ENCODE measurements at regions not wholly inside any gene's neighbourhood (a gene's known extent, or its start where the extent isn't known, plus 50 kb on each side); places are given as distances from the start of the nearest gene placed in this dataset.

DNA sequence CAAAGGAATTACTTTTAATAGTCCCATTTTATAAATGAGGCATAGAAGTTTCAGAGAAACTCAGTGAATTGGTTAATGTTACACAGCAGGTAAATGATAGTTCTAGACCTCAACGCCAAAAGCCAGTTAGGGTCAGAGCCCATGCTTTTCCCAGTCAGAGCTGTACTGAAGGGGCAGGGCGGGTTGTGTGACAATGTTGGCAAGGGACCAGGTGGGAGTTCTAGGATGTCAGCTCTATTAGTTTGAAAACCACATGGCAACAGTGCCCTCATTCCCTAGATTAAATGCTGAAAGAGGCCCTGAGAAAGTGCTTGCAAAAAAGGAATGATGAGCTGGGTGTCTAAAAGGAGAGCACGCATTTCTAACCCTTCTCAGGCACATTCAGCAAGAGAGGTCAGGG is 65.4 kb upstream of the EPHB1 start:
- Histone ChIP-seq H2AFZ (ENCODE audit: low read length) (no peak overlapping the region), H3K9me3 (ENCODE audit: control insufficient read depth, low read depth, low read length) (no peaks in the 10 kb centered on the region), H2BK20ac (ENCODE audit: low read depth, low read length, poor library complexity, severe bottlenecking) (no peak overlapping the region), H3K4me2 (ENCODE audit: insufficient read depth, insufficient read length, low read length) (no peak overlapping the region), H3K23me2 (ENCODE audit: insufficient read length, low read depth, low read length, poor library complexity, severe bottlenecking) (no peaks in the 10 kb centered on the region), H2BK120ac (ENCODE audit: low read depth, low read length, poor library complexity, severe bottlenecking) (no peak overlapping the region), H2BK5ac (ENCODE audit: insufficient read length, low read length) (no peak overlapping the region), H3K79me2 (ENCODE audit: insufficient read depth, low read length) (no peaks in the 10 kb centered on the region), H3K27me3 (ENCODE audit: insufficient read depth, low read length) (no peaks in the 10 kb centered on the region), H3K14ac (ENCODE audit: insufficient read depth, low read length) (no peak overlapping the region), H4K91ac (ENCODE audit: insufficient read length, low read depth, low read length) (no peak overlapping the region), H4K8ac (replicated peaks; ENCODE audit: insufficient read length, low read depth, low read length) (no peak overlapping the region), H3K18ac (ENCODE audit: insufficient read length, low read depth, low read length) (no peak overlapping the region), H3K56ac (ENCODE audit: insufficient read length, low read depth, low read length) (no peak overlapping the region), H2AK5ac (ENCODE audit: insufficient read length, low read length) (no peak overlapping the region), H3K27ac (ENCODE audit: insufficient read length, low read depth, low read length) (no peak overlapping the region), H3T11ph (ENCODE audit: low read length) (no peak overlapping the region), H4K5ac (ENCODE audit: insufficient read length, low read depth, low read length) (no peak overlapping the region), H2BK15ac (ENCODE audit: low read depth, low read length) (no peak overlapping the region), H2BK12ac (ENCODE audit: insufficient read length, low read depth, low read length) (no peak overlapping the region), H3K4me1 (ENCODE audit: insufficient read depth, low read length) (no peaks in the 10 kb centered on the region), H3K9ac (ENCODE audit: extremely low read depth, insufficient read length, low read length) (no peak overlapping the region), H3K79me1 (ENCODE audit: insufficient read depth, low read depth, low read length, poor library complexity, severe bottlenecking) (no peaks in the 10 kb centered on the region), H3K4ac (ENCODE audit: low read depth, low read length) (no peak overlapping the region), H3K23ac (ENCODE audit: insufficient read length, low read depth, low read length) (no peak overlapping the region), H4K20me1 (ENCODE audit: control insufficient read depth, insufficient read depth, insufficient read length) (no peaks in the 10 kb centered on the region)
- WGBS (ENCODE audit: extremely low coverage, insufficient read length, low lambda C conversion rate): no CpG with 5 or more reads among the region's 3 CpGs
- no peaks in the 10 kb centered on the region for H3K9me3 Mint-ChIP-seq
- TF ChIP-seq, protein P1, sequence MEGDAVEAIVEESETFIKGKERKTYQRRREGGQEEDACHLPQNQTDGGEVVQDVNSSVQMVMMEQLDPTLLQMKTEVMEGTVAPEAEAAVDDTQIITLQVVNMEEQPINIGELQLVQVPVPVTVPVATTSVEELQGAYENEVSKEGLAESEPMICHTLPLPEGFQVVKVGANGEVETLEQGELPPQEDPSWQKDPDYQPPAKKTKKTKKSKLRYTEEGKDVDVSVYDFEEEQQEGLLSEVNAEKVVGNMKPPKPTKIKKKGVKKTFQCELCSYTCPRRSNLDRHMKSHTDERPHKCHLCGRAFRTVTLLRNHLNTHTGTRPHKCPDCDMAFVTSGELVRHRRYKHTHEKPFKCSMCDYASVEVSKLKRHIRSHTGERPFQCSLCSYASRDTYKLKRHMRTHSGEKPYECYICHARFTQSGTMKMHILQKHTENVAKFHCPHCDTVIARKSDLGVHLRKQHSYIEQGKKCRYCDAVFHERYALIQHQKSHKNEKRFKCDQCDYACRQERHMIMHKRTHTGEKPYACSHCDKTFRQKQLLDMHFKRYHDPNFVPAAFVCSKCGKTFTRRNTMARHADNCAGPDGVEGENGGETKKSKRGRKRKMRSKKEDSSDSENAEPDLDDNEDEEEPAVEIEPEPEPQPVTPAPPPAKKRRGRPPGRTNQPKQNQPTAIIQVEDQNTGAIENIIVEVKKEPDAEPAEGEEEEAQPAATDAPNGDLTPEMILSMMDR (conservative IDR thresholded peaks at IDR 0.05): no peak
- no peaks in the 10 kb centered on the region for H3K36me3 Mint-ChIP-seq (ENCODE audit: insufficient read depth in 1 of 3, low read depth in 3 of 3)
- no peak overlapping the region for H3K4me3 Mint-ChIP-seq
- H3K27ac Mint-ChIP-seq: no peak overlapping the region
- DNase-seq: no peak
- H3K4me1 Mint-ChIP-seq: 0 out of 4 replicates have a peak, but pooled peaks cover 0 to 4% of the 10 kb centered on the region in 2 experiments
- peaks cover 16% of the 10 kb centered on the region for H3K27me3 Mint-ChIP-seq (ENCODE audit: low read depth)
